NCI-H69 (cell line): ENCODE measurements at regions not wholly inside any gene's neighbourhood (a gene's known extent, or its start where the extent isn't known, plus 50 kb on each side); places are given as distances from the start of the nearest gene placed in this dataset.
"Not testable (repeated sequence)": the region's sequence is repeated elsewhere in the genome, so short reads cannot be mapped to it uniquely, and the experiment has no call there.

Experiments
- DNase-seq: peaks from one replicate; lab custom pipeline; 2025; lab: John Stamatoyannopoulos, UW

DNA sequence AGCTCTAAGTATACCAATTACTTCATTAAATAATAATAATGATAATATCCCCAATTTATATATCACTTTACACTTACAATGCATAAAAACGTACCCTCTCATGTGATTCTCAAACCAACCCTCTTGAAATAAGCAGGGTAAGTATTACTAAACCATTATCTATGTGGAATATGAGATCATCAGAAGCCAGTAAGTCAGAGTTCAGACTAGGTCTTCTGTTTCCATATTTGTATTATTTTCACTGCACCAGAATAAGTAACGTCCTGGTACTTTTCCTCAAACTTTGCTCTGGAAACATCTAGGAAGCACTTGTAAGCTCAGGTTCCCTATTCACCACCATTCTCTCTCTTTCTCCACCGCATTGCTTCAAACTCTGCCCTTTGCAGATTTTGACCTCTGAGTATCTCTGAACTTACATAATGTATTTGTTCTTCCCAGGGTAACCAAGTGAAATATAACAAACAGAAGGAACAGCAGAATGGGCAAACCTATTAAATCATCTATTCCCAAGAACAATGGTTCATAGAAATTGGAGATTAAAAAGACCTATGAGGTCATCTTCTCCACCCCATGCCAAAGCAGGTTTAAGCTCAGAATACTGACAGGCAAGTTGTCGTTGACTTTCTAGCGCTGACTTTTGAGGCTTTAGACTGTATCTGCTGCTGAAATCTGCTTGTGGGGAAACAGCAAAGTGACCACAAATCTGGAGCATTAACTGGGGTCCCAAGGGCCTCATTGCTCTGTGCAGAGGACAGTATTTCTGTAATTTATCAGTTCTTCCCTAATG, 161.3 kb upstream of the FAR2 start:
- no peak for DNase-seq

DNA sequence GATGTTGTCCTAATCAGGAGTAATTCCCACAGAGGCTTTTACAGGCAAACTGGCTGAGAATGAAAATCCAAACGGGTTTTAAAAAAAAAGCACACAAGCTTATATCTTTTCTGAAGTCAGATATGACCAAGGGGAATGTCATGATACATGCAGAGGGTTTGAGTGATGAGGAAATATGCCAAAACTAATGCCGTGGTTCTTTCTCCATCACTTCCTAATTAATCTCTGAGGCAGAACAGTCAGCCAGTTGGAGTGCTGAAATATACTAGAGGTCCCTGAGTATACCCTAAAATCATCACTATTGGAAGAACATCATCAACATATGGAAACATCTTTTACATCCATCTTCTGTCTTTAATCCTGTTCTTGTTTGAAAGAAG, 160.8 kb upstream of the FAR2 start:
- DNase-seq = no peak

DNA sequence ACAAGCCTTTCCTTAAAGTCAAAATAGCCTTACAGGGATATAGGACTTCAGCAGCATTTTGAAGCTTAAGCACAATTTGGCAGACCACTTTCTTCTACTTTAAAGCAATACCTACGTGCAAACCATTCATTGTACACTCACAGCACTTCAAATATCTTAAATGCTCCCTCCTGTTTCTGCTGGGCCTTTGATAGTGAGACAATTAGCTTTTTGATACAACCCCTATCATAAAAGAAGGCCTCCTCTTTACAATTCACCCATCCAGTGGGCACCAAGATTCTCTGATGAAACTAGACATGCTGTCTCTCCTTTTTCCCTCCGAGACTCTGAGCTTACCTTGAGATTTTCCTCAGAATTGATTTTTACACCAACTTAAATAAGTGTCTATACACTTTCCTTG, 157.5 kb upstream of the FAR2 start:
- no peak for DNase-seq

DNA sequence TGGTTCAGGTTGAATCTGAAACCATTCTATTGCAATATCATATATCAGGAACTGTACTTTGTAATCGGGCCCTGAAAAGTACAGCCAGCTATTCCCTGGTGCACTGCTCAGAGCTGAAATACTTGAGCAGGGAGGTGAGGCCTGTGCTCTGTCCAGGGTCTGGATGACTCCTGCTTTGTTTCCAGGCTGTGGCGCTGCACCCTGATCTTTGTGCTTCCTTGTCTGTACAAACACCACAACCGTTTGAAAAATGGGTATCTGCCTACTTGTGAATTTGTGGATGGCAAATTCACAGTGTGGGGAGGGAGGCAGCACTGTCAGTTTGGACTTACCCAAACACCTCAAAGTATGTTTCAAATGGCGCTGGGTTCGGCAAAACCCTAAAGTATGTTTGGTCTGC, 155.4 kb upstream of the FAR2 start:
- no peak for DNase-seq

DNA sequence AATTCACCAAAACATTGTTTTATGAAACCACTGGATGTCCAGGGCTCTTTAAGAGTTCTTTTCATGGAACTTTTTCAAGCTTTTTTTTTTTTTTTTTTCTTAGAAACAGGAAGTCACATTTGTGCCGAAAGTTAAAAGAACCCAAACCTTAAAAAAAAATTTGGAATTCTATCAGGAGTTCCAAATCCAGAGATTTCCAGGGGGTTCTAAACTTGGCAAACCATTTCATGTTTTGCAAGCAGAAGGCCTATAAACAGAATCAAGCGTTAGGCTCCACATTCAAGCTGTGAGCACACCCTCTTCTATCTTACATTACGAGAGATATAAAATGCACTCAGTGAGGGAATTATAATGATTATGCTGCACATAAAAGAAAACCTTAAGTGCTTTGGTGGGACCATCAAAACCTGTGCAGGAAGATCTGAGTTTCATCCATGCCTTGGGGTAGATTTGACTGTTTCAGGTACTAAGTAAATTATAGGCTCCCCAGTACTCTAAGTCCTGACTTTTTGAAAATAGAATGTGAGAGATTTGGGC, 154.8 kb upstream of the FAR2 start:
- DNase-seq = no peak

DNA sequence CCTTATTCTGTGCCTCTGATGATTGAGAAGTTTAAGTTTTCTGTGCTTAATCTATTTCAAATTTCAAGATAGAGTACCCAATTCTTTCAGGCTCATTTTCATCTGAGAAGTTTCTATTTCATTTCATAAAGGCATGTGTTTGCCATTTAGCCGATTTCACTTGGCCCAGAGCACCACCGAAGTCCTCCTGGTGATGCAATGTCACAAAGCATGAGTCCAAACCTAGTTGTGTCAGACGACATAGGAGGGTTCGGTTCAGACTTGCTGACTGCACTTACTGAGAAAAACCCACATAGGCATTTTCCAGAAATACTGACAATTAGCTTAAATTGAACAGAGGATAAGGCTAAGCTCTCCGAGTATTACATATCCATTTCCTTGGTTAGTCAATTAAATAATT, 152.4 kb upstream of the FAR2 start:
- no peak for DNase-seq

DNA sequence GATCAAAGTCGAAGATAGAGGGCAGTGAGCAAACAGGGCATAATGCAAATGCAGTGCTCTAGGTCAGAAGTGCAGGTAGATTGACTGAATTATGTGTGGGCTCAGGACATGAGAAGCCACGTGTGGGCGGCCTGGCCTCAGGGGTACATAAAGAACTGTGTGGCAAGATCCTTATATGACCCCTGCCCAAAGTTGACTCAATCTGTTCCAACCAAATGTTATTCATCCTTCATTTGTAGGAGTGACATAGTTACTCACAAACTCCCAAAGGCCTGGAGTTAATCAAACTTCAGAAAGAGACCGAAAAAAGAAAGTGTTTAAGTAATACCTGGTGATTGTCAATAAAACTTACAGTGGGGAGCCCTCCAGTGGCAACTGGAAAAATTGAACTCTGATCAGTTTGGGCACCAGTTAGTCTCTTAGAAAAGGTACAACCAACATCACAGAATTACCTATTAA, 150.4 kb upstream of the FAR2 start:
- no peak for DNase-seq

DNA sequence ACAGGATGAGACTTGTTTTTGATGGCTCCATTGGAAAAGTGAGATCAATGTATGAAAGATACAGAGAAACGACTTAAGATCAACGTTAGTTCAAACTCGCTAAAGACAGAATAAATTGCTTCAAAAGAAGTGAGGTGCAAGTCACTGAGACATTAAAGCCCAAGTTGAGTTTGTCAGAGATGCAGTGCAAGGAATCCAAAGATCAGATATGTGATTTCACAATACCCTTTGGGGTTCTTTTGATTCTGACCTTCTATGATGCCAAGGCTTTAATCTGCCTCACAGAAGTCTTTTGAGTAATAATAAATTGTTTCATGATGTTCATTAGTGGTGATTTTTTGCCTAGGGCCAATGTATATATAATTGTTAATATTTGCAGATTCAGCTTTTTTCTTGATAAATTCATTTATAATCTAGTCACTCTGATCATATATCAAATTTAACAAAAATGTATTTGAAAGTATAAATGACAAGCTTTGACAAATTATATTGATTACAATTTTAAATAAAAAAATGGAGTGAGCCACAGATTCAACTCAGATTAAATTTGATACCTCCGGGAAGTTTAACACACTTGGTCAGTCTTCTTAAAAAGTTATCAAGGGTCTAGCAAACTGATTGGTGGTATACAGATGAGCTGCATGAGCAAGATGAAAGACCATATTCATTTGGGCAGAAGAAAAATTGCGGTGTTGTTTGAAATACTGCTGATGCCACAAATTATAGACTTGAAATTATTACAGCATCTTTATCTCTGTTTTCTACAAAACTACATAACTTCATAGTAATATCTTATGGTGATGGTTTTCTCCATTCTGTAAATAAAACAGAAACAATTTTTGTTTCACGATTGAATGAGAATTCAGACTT, 144.8 kb upstream of the FAR2 start:
- no peak for DNase-seq

DNA sequence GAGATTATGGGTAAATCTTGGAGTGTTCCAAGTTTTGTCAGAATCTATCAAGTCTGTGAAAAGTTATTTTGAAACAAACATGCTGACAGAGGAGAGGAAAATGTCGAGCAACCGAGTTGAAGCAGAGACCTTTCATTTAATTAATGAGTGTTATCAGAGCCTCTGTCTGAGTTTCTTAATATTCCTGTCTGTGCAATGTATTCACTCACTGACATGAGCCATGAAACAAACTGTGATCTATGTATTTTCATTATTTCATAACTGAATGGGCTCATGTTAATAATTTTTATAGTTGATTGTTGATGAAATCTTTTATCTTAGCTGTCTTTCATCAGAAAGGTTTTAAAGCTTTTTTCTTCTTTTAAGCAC, 144.2 kb upstream of the FAR2 start:
- DNase-seq = no peak

DNA sequence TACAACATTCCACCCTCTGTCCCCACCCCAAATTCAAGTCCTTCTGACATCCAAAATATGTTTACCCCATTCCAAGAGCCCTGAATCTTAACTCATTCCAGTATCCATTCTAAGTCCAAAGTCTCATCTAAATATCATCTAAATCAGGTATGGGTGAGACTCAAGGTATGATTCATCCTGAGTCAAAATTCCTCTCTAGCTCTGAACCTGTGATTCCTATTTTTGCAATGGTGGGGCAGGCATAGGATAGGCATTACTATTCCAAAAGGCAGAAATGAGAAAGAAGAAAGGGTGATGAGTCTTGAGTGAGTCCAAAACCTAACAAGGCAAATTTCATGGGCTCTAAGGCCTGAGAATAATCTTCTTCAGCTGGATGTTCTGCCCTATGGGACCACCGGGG, 140.3 kb upstream of the FAR2 start:
- no peak for DNase-seq

DNA sequence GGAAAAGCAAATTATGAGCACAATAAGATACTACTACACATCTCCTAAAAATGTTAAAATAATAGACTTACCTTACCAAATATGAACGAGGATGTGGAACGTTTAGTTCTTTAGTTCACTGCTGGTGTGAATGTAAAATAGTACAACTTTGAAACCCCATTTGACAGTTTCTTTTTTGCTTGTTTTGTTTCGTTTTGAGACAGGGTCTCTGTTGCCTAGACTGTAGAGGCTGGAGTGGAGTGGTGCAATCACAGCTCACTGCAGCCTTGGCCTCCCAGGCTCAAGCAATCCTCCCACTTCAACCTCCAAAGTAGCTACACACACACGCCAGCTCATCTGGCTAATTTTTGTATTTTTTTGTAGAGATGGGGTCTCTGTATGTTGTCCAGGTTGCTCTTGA, 136.4 kb upstream of the FAR2 start:
- DNase-seq = no peak

DNA sequence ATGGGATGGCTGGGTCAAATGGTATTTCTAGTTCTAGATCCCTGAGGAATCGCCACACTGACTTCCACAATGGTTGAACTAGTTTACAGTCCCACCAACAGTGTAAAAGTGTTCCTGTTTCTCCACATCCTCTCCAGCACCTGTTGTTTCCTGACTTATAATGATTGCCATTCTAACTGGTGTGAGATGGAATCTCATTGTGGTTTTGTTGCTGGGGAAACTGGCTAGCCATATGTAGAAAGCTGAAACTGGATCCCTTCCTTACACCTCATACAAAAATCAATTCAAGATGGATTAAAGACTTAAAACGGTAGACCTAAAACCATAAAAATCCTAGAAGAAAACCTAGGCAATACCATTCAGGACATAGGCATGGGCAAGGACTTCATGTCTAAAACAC, 131.5 kb upstream of the FAR2 start:
- not testable (repeated sequence) for DNase-seq

DNA sequence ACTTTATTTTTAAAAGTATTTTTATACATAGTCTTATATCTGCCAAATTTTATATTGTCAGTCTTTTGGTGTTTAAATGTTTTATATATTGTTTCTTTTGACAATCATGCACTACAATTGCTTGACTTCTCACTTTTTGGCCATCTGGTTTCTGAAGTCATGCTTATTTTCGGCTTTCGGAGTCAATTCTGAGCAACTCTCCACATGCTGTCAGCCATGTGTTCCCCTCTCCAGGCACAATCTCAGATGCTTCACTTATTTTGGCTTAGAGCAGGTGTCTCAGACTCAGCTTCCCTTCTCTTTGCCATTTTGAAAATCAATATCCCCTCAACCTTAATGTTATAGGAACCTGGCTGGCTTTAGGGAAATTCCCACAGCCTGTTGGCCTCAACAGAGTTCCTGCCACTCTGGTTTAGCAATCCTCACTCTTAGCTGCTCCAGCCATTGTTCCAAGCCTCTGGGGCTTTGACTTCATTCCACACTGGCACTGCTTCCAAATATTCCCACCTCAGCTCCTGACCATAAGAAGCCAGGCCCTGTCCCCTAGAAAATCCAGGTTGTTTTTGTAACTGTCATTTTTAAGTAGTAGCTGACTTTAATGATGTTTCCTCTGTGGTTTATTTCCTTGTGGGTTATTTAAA, 125.5 kb upstream of the FAR2 start:
- no peak for DNase-seq

DNA sequence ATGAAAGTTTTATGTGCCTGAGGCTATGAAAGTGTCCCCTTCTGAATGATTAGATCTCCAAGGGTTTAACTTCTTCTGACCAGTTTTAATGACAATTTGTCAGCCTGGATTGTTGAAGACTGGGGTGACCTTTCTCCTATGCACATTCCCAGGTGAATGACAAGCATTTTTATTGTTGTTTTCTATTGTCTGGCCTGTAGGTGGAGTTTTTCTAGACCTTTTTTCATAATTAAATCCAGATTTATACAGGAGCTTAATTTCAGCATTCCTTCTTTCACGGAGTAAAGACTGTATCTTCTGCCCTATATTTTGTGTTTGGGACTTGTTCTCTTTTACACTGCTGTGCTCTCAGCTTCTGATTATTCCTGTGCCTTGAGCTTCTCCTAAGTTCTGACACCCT, 125.0 kb upstream of the FAR2 start:
- DNase-seq = no peak

DNA sequence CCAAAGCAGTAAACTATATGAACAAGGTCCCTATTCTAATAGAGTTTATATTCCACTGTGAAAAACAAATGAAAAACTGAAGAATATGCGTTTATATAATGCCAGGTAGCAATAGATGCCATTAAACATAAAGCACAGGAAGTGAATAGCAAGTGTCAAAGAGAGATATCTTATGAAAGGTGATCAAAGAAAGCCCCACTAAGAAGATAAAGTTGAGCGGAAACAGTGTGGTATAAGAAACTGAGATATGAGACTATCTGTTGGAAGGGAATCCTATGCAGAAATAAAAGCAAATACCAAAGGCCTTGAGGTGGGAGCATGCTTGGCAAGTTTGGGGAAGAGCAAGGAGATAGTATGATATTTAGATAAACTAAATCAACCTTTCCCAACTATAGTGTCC, 123.1 kb upstream of the FAR2 start:
- no peak for DNase-seq

DNA sequence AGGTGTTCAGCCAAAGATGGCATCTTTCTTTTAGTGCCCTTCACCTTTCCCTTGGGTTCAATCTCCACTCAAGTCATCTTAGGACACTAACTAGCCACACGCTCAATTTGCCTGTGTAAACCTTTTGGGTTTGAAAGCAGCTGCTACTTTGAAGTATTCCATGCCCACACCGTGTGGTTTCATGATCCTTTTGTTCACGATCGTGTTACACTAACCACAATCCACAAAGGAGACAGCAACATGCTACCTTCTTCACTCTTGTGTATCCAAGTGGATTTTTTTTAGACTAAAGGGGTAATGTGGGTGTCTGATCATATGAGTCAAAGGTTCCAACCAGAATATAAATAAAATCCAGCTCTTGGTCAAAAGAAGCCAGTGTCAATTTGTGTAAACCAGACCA, 122.7 kb upstream of the FAR2 start:
- DNase-seq = no peak

DNA sequence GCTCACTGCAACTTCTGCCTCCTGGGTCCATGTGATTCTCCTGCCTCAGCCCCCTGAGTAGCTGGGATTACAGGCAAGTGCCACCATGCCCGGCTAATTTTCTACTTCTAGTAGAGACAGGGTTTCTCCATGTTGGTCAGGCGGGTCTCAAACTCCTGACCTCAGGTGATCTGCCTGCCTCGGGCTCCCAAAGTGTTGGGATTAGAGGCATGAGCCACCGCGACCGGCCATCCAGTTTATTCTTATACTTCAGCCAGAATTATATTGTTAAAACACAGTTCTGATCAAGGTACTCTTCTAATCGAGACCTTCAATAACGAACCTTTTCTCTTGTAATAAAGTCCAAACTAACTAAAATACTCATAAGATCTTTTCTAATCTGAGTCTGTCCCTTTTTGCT, 119.6 kb upstream of the FAR2 start:
- DNase-seq = not testable (repeated sequence)

DNA sequence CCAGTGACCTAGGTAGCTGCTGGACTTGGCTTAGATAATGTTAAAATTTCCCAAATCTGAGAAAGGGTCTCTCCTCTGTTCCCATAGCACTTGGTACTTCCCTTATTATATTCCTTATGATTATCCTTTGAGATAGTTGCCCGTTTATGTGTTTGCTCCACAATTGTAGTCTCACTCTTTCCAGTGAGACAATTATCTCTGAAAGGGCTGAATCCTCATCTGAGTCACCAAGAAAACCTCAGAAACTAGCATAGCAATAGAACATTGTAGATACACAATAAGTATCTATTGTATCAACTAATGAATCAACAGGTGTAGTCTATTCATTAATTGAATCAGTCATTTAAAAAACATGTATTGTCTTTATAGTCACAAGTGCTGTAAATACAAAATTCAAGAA, 119.1 kb upstream of the FAR2 start:
- DNase-seq = no peak

DNA sequence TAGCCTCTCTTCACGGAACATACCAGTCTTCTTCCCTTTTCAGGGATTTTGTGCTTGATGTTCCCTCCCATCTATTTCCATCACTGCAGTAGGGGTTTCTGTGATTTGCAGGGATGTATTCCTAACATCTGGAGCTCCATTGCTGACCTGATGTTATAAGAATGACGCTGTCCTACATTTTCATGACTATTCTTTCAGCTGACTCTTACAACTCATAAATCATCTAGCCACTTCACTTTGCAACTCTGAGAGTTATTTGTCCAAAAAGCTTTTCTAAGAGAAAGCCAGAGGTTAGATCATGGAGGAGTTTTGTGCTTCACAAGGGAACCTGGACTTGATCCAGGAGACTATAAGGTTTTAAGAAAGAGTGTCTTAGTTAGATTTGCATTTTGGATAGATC, 116.6 kb upstream of the FAR2 start:
- DNase-seq = no peak

DNA sequence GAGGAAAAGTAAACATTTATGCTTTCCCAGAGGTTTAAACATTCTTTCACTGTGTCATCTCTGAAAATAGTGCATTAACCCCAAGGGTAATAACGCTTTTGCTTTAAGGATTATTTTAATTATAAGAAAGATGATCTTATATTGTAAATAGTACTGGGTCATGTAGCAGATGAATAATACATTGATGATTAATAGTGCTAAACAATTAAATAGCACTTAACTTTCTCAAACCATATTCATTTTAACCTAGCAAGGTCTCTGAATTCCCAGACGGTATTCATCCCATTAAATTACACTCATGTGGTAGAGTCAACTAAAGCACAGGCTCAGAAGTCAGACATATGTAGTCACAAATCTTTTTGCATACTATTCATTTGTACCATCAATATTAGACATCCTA, 115.6 kb upstream of the FAR2 start:
- no peak for DNase-seq

DNA sequence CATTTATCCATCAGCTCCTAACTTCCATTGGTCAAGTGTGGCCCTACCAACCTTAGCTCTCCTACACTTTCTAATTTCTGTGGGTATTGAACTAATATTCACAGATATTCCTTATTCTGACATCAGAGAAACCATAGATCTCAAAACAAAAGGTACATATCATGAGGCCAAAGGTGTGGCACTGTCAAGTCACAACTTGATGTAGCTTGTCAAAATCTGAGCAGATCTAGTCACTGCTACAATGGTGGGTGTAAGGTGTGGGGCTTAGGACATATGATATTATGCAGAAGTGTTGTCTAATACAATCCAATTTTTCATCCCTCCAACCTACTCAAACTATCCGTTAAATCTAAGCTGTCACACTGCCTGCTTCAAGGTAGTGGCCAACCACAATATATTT, 114.0 kb upstream of the FAR2 start:
- no peak for DNase-seq

DNA sequence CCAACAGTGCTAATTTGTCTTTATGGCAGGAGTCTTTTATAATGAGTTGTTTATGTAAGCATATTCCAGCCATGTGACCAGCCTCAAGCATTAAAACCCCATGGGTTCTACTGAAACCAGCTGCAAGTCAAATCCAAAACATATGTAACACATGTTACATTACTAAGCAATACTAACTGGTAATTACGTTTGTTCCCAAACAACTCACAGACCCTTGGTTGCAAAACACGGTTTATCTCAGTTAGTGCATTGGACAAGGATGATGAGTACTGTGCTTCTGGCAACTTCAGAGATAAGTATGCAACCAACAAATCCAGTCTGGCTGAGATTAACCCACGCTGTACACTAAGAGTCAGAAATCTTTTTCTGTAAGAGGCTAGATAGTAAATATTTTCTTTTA, 110.1 kb upstream of the FAR2 start:
- DNase-seq = no peak

DNA sequence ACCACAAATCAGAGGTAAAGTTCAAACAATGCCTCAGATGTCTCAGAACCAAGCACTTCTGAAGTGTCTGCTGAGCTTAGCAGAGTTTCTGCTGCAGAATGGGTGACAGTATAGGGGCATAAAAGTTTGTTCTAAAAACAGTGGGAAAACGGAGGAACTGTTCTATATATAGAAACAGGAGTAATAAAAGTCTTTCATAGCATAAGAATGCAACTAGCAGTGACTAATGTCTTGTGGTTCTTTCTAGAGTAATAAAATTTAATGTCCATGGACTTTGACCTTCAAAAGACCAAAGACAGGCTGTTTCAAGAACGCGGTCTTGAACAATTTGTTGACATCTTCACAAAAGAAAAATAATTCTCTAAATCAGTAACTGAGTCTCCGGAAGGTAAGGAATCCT, 107.5 kb upstream of the FAR2 start:
- DNase-seq = no peak
